ENCODE measurements at regions not wholly inside any gene's neighbourhood (a gene's known extent, or its start where the extent isn't known, plus 50 kb on each side); places are given as distances from the start of the nearest gene placed in this dataset.
"Not testable (repeated sequence)": the region's sequence is repeated elsewhere in the genome, so short reads cannot be mapped to it uniquely, and the experiment has no call there.

GRCh38 chr9:118674942-118675341 is 694.3 kb downstream of the BRINP1 start:
- no peak for DNase-seq

- DNase-seq = not testable (repeated sequence)
These were observed 691.1 kb downstream of the BRINP1 start for GRCh38 chr9:118677936-118678653.

- no peak for DNase-seq
These were observed 682.3 kb downstream of the BRINP1 start for GRCh38 chr9:118686959-118687358.

- no peak for DNase-seq
These were observed 680.0 kb downstream of the BRINP1 start for GRCh38 chr9:118689280-118689679.

- DNase-seq = no peak
These were observed 676.6 kb downstream of the BRINP1 start for GRCh38 chr9:118692613-118693012.

GRCh38 chr9:118693645-118694044 is 675.6 kb downstream of the BRINP1 start:
- DNase-seq = no peak

GRCh38 chr9:118695249-118695648 is 674.0 kb downstream of the BRINP1 start:
- DNase-seq = not testable (repeated sequence)

GRCh38 chr9:118701985-118702384 is 667.2 kb downstream of the BRINP1 start:
- no peak for DNase-seq

- DNase-seq = no peak
These were observed 657.4 kb downstream of the BRINP1 start for GRCh38 chr9:118711843-118712242.

GRCh38 chr9:118721276-118721675 is 648.0 kb downstream of the BRINP1 start:
- DNase-seq = no peak

- no peak for DNase-seq
These were observed 647.3 kb downstream of the BRINP1 start for GRCh38 chr9:118721923-118722322.

GRCh38 chr9:118729981-118730380 is 639.3 kb downstream of the BRINP1 start:
- no peak for DNase-seq

GRCh38 chr9:118732998-118733397 is 636.2 kb downstream of the BRINP1 start:
- DNase-seq = no peak

GRCh38 chr9:118734696-118735095 is 634.5 kb downstream of the BRINP1 start:
- DNase-seq = no peak

- DNase-seq = no peak
These were observed 632.8 kb downstream of the BRINP1 start for GRCh38 chr9:118736406-118736805.

- DNase-seq = no peak
These were observed 618.0 kb downstream of the BRINP1 start for GRCh38 chr9:118751077-118751847.

- DNase-seq = no peak
These were observed 617.4 kb downstream of the BRINP1 start for GRCh38 chr9:118751848-118752223.

GRCh38 chr9:118761016-118761790 is 608.0 kb downstream of the BRINP1 start:
- no peak for DNase-seq

GRCh38 chr9:118767571-118767970 is 601.7 kb downstream of the BRINP1 start:
- no peak for DNase-seq

GRCh38 chr9:118782790-118783463 is 586.3 kb downstream of the BRINP1 start:
- DNase-seq = no peak

GRCh38 chr9:118784033-118784432 is 585.2 kb downstream of the BRINP1 start:
- DNase-seq = no peak

GRCh38 chr9:118785456-118785855 is 583.8 kb downstream of the BRINP1 start:
- no peak for DNase-seq

- no peak for DNase-seq
These were observed 582.4 kb downstream of the BRINP1 start for GRCh38 chr9:118786877-118787276.

All from stimulated activated CD4-positive, alpha-beta T cell treated with anti-CD3 and anti-CD28 coated beads, Interleukin-1b, Interleukin-23, amount 100 ng/mL, for 48 hours (primary cell).